ENCODE measurements at regions not wholly inside any gene's neighbourhood (a gene's known extent, or its start where the extent isn't known, plus 50 kb on each side); places are given as distances from the start of the nearest gene placed in this dataset.

DNA sequence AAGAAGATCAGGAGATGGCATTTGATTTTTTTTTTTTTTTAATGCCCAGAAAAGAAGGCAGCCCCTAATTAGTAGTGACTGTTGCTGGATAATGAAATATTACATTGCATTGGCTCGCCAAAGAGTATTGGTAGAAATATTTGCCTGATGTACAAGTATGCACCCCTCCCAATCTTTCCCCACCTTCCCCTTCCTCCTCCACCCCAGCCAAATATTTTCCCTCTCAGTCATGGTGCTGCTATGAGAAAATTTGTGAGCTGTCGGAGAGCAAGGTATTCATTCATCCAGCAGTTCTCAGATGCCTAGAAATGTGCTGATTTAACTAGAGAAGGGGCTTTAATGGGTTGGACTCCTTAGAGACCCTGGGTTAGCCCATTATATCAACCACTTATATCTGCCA lies 50.5 kb upstream of the IKBKE start:
- POLR2A ChIA-PET, result no interaction called here

More for the DNA sequence above, 50.5 kb upstream of the IKBKE start:
- CTCF ChIA-PET (ENCODE audit: low intra/inter-chr PET ratio, low total read pairs), result no interaction called here
- ATAC-seq (no peak), FAIRE-seq (no peak), DNase-seq (ENCODE audit: low spot score) (no peak)
- TF ChIP-seq, protein P1, sequence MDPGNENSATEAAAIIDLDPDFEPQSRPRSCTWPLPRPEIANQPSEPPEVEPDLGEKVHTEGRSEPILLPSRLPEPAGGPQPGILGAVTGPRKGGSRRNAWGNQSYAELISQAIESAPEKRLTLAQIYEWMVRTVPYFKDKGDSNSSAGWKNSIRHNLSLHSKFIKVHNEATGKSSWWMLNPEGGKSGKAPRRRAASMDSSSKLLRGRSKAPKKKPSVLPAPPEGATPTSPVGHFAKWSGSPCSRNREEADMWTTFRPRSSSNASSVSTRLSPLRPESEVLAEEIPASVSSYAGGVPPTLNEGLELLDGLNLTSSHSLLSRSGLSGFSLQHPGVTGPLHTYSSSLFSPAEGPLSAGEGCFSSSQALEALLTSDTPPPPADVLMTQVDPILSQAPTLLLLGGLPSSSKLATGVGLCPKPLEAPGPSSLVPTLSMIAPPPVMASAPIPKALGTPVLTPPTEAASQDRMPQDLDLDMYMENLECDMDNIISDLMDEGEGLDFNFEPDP (CRISPR knock-in tag; conservative IDR thresholded peaks at IDR 0.05), result no peak
- TF ChIP-seq ZNF33B (CRISPR knock-in tag; IDR thresholded peaks at IDR 0.05) (no peak), HNF4G (IDR thresholded peaks at IDR 0.05; ENCODE audit: borderline replicate concordance, low read depth, low read length) (no peak), HNF4G (CRISPR knock-in tag; IDR thresholded peaks at IDR 0.05; ENCODE audit: borderline replicate concordance, low read depth) (no peak), KLF12 (CRISPR knock-in tag; IDR thresholded peaks at IDR 0.05; ENCODE audit: borderline replicate concordance) (no peak), RNF2 (conservative IDR thresholded peaks at IDR 0.05; ENCODE audit: low read depth) (no peak), TBL1XR1 (IDR thresholded peaks at IDR 0.05; ENCODE audit: borderline replicate concordance, low read length, partially characterized antibody) (no peak), ZNF24 (IDR thresholded peaks at IDR 0.05) (no peak), ZNF556 (CRISPR knock-in tag; IDR thresholded peaks at IDR 0.05; ENCODE audit: borderline replicate concordance) (no peak), GATA4 (IDR thresholded peaks at IDR 0.05; ENCODE audit: borderline replicate concordance, low read depth) (no peak), ZNF790 (CRISPR knock-in tag; IDR thresholded peaks at IDR 0.05; ENCODE audit: borderline replicate concordance) (no peak)
- TF ChIP-seq, protein P2, sequence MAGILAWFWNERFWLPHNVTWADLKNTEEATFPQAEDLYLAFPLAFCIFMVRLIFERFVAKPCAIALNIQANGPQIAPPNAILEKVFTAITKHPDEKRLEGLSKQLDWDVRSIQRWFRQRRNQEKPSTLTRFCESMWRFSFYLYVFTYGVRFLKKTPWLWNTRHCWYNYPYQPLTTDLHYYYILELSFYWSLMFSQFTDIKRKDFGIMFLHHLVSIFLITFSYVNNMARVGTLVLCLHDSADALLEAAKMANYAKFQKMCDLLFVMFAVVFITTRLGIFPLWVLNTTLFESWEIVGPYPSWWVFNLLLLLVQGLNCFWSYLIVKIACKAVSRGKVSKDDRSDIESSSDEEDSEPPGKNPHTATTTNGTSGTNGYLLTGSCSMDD (CRISPR knock-in tag; IDR thresholded peaks at IDR 0.05), result no peak
- intact Hi-C loops (cut with micrococcal nuclease; ENCODE audit: unreplicated experiment), result no loop called here
- Histone ChIP-seq H3K4me3 (replicated peaks in 1 of 3; ENCODE audit: insufficient read depth in 1 of 3, low read depth in 2 of 3, low read length in 3 of 3) (no peak overlapping the region), H3K36me3 (replicated peaks in 1 of 2; ENCODE audit: control insufficient read depth in 1 of 2, insufficient read depth in 2 of 2, low read length in 2 of 2) (peaks cover 18 to 59% of the 10 kb centered on the region in 2 experiments), H3K27ac (ENCODE audit: extremely low read length, insufficient read depth, low read length) (no peak overlapping the region), H3K4me2 (ENCODE audit: low read depth, low read length) (no peak overlapping the region), H4K20me1 (ENCODE audit: insufficient read depth, low read length) (no peaks in the 10 kb centered on the region; the same call in 1 of the 2 replicates), H3K4me1 (ENCODE audit: insufficient read depth, low read length) (no peaks in the 10 kb centered on the region), H3K27me3 (ENCODE audit: control insufficient read depth in 1 of 2, insufficient read depth in 2 of 2, low read length in 2 of 2) (no peaks in the 10 kb centered on the region), H3K79me2 (ENCODE audit: insufficient read depth, low read length) (no peaks in the 10 kb centered on the region), H3K9ac (ENCODE audit: insufficient read depth, low read depth, low read length) (no peak overlapping the region), H3K9me3 (ENCODE audit: low read length) (no peaks in the 10 kb centered on the region), H2AFZ (ENCODE audit: low read length) (no peak overlapping the region)
- BruUV-seq (replicated peaks), result no TSS peak
- WGBS (ENCODE audit: low lambda C conversion rate), result 94% methylated on average over 2 of the region's 2 CpGs
- in situ Hi-C loops (cut with HindIII; ENCODE audit: extremely low pct_ligation_motif_present, low pct_unique_long_range_greater_than_20kb), result no loop called here

Measured in HepG2 (cell line).